ENCODE measurements at regions not wholly inside any gene's neighbourhood (a gene's known extent, or its start where the extent isn't known, plus 50 kb on each side); places are given as distances from the start of the nearest gene placed in this dataset.
"Not testable (repeated sequence)": the region's sequence is repeated elsewhere in the genome, so short reads cannot be mapped to it uniquely, and the experiment has no call there.

DNA sequence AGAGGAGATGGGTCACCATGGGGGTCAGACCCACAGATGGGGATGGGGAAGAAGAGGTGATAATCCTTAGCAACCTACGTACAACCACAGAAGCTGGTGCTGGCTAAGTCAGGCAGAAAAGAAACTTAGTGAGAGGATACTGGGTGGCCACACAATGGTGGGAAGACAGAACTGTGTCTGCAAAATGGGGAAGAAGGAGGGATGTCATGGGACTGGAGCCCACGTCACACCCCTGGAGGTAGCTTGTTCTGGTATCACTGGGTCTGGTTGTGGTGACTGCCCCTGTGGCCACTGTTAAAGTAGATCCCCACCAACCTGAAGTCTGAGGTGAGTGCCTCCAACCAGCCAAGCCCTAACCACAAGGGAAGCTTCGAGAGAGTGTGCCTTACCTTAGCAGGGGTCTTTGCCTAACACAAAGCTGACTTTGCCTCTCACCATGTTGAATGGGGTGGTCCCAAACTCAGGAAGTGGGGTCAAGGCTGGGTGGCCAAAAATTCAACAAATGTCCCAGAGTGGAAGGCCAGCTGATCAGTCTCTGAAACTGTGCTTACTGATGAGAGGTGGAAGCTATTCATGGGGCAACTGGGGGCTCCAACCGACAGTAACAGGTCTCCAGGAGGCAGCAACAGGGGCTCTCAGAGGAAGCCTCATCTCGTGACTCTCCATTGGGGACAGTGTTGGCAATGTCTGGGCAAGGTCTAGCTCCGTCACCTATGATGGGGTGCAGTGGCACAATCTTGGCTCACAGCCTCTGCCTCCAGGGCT is 64.8 kb upstream of the SLC1A4 start:
- no peak for DNase-seq

GRCh38 chr2:64925930-64926722 is 63.1 kb upstream of the SLC1A4 start:
- DNase-seq = not testable (repeated sequence)

DNA sequence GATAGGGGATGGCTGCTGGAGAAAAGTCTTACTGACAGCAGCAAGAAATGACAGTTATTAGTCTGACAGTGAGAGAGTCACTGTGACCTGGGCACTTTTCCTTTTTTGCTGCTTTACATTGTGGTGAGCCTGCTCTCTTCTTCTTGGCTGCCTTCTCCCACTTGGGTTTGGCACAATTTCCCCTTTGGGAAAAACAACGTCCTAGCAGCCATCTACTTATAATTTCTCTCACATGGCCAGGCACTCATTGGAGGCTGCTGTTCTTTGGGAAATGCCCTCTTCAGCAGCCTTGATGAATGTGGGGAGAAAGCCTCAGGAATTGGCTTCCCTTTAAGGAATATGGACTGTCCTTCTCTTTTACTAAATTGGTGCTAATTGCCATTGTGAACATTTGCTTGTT is 60.4 kb upstream of the SLC1A4 start:
- DNase-seq = no peak

DNA sequence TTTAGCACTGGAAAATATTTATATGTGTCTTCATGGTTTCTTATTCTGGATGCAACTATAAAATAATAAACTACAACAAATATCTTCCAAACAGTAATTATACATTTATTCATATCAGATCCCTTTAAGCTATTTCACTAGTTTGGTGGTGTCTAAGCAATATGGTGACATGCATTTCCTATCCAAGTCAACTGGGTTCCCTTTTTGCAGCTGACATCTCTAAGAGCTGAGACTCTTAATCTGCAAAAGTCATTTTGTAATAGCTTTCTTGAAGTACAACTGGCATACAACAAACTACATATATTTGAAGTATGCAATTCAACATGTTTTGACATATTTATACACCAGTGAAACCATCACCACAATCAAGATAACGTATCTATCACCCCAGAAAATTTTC is 59.9 kb upstream of the SLC1A4 start:
- DNase-seq = no peak

DNA sequence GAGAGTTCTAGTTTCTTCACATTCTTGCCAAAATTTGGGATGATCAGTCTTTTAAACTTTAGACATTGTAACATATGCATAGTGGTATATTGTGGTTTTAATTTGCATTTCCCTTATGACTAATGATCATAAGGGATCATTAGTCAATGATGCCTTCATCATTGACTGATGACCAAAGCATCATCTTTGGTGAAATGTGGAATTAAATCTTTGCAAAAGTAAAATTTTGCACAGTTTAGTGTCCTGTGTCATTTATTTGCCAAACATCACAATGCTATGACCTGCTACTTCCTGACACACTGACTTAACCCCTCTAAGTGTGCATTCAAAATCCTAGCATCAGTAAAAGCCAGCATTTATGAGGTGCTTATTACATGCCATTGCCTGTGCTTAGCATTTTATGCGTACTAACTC is 58.9 kb upstream of the SLC1A4 start:
- DNase-seq = no peak

DNA sequence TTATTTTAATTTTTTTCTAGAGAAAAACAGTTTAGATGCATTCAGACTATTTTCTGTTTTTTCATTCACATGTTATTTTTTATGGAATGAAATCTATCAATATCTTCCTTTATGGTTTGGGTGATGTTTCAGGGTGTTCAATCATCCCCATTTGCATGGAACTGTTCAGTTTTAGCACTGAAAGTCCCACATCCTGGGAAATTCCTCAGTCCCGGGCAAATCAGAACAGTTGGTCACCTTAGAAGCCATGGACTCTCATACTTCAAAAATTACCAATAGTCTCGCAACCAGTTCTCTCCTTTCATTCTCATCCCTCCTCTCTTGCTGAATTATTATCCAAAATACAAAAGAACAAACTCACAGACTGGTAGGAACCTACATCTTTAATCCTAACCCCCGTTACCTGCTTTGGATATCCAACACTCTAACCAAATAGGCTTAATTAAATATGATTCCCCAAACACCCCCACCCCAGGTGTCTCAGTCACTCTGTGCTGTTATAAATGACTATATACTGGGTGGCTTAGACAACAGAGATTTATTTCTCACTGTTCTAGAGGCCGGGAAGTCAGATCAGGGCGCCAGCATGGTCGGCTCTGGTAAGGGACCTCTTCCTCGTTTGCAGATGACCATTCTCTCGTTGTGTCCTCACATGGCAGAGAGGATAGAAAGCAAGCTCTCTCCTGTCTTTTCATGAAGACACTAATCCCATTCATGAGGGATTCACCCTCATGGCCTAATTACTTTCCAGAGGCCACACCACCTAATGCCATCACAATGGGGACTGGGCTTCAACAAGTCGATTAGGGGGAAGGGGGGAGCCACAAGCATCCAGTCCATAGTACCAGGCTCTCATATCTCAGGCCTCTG is 57.7 kb upstream of the SLC1A4 start:
- no peak for DNase-seq

GRCh38 chr2:64932116-64932370 is 57.2 kb upstream of the SLC1A4 start:
- no peak for DNase-seq

DNA sequence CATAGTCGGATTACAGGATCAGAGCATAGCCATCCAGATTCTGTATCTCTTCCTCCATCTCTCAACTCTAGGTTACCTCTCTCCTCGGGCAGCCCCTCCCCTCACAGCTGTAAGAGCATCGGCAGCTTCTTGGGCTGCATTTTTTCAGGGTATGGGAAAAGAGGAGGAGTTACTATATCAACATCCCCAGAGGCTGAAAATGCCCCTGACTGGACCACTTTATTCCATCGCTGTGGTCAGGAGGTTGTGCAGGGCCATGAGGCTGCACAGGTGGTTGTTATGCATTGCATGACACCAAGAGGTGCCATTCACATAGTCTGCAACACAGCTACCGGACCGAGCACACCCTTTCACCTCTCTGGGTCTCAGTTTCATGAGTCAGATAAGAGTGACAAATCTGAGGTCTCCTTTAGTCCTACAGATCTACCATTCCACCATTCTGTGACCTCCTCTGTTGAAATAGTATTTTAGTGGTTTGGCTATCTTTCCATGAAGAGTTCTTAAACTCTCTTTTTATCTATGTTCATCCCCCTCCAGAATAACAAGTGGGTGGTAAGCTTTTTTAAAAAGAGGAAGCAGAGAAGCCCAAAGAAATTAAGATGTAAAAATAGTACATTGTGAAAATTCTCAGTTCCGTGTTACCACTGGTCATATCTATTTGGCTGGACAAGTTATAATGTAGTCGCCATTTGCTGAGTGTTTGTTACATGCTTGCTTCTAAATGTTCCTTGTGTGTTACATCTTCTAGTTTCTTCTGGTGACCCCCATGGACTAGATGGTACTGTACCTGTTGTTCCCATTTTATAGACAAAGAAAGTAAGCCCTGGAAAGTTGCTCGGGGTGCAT is 56.6 kb upstream of the SLC1A4 start:
- no peak for DNase-seq

DNA sequence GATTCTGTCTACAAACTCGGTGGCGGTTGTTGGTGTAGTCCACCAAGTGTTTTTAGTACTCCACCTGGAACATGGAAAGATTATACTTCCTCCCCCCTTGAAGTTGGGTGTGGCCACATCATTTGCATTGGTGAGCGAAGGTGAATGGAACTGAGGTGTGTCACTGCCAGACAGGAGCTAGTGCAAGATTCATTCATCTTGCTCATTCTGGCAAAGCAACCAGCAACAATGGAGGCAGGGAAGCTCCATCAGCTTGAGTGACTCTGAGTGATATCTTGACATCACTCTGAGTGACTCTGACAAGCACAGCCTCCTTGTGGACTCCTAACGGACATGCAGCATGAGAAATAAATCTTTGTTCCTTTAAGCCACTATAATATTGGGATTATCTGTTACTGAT is 54.7 kb upstream of the SLC1A4 start:
- DNase-seq = no peak

- no peak for DNase-seq
Observed at GRCh38 chr2:64936809-64937208, 52.4 kb upstream of the SLC1A4 start.

DNA sequence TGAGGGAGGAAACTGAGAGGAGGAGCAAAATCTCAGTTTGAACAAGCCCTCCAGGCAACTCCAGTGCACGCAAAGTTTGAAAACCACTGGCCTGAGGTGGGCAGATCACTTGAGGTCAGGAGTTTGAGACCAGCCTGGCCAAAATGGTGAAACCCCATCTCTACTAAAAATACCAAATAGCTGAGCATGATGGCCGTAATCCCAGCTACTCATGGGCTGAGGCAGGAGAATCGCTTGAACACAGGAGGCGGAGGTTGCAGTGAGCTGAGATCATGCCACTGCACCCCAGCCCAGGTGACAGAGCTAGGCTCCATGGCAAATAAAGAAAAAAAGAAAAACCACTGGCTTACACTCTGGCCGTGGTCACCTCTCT is 51.9 kb upstream of the SLC1A4 start:
- DNase-seq = not testable (repeated sequence)

DNA sequence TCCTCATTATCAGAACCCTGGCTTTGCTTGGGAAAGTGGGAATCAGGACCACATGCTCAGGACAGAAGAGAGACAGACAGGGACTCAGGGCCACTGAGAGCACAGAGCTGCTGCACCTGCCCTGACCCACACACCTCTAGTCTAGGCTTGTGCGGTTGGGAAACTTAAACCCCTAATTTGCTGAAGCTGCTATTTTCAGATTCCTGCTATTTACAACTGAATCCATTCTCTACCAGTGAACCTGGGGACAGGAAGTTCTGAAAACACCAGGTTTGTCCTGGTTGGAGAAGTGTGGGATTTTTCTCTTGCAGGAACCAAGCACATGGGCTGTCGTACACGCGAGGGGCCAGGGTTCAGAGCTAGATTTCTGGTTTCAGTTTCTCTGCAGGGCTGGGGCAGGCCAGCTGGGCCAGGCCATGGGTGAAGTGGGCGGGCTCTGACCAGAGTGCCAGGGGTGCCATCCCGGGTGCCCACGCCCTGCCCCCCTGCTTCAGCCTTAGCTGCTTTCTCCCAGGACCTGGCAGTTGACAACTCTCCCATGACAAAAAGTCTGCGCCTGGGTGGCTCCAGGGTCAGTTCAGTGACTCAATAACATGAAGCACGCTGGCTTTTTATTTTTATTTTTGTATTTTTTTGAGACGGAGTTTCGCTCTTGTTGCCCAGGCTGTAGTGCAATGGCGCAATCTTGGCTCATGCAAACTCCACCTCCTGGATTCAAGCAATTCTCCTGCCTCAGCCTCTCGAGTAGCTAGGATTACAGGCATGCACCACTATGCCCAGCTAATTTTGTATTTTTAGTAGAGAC is 51.3 kb upstream of the SLC1A4 start:
- no peak for DNase-seq

GRCh38 chr2:64938607-64939285 is 50.5 kb upstream of the SLC1A4 start:
- no peak for DNase-seq

DNA sequence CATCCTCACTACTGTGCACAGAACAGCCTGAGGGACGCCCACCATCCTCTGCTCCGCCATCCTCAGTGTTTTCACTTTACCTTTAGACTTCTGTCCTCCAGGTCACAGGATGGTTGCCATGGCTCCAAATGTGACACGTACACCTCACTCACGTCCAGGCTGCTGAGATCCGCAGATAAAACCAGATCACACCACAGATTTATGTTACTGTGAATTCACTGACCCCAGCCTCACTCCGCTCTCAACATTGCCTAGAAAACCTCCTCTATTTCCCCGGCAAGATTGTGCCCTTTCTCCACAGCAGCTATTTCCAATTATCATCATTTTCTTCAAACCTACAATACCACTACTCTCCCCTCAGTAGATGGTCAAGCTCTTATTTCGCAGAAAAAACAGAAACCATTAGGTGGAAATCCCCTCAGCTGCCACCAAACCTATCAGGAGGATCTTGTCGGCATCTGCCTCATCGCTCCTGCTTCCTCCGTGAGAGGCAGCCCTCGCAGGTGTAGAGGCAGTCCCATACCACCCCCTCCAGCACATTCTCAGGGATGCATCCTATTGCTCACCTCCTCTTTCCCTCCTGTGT is 49.8 kb upstream of the SLC1A4 start:
- no peak for DNase-seq
